ENCODE measurements at regions not wholly inside any gene's neighbourhood (a gene's known extent, or its start where the extent isn't known, plus 50 kb on each side); places are given as distances from the start of the nearest gene placed in this dataset.

DNA sequence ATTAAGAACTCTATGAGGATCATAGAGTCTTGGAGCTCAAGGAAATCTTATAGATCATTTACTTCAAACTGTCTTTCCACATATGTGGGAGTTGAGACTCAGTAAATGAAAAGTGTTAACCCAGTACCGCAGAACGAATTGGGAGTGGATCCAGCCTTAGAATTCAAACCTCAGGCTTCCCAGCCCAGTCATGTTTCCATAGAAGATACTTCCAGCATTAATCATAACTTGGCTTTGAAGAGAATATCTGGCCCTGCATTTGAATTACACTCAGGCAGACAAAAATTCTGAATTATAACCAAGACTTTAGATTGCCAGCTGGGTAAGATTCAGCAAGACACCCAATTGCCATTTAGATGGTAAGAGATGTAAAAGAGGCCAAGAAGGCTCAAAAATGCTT, 972.0 kb downstream of the TUSC7 start (continued):
- TF ChIP-seq TCF12 (IDR thresholded peaks at IDR 0.05) (peak; percentile 29; the same call in 1 of the 2 replicates), IRF3 (IDR thresholded peaks at IDR 0.05; ENCODE audit: low read depth, low read length) (no peak), FOXJ3 (CRISPR knock-in tag; IDR thresholded peaks at IDR 0.05) (no peak)

DNA sequence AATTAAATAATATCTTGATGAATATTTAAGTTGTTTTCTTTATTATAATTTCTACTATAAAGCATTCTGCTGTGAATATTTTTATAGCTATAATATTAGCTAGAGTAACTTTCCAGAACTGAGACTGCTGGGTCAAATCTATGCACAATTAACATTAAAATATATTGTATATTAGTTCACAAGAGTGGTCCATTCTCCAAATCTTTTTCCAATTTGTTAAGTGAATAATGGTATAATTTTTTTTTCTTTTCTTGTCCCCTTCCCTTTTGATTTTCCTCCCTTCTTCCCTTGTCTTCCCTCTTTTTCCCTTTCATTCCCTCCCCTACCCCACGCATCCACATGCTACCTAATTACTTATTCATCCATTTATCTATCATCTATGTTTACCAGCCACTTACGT, 977.5 kb downstream of the TUSC7 start:
- Histone ChIP-seq H3K27ac (ENCODE audit: low read depth in 2 of 2, low read length in 1 of 2) (no peak overlapping the region), H4K20me1 (ENCODE audit: insufficient read depth) (no peaks in the 10 kb centered on the region), H3K9me2 (no peaks in the 10 kb centered on the region), H3K4me2 (no peak overlapping the region), H3K9ac (no peak overlapping the region), H3K4me3 (ENCODE audit: low read depth in 2 of 2, low read length in 1 of 2) (no peak overlapping the region), H3F3A (replicated peaks; ENCODE audit: insufficient read depth) (peaks cover 2% of the 10 kb centered on the region), H3K4me1 (ENCODE audit: control insufficient read depth in 1 of 2, insufficient read depth in 2 of 2, low read depth in 1 of 2, low read length in 1 of 2) (peaks cover 0 to 3% of the 10 kb centered on the region in 2 experiments; a peak in 2 of 4 replicates), H3K9me3 (no peaks in the 10 kb centered on the region), H3K27me3 (ENCODE audit: insufficient read depth) (no peaks in the 10 kb centered on the region), H3K79me2 (ENCODE audit: insufficient read depth) (no peaks in the 10 kb centered on the region), H2AFZ (ENCODE audit: low read depth) (no peak overlapping the region), H3K36me3 (replicated peaks in 1 of 2; ENCODE audit: control insufficient read depth in 1 of 2, insufficient read depth in 2 of 2, low read length in 1 of 2) (no peaks in the 10 kb centered on the region)
- POLR2A ChIA-PET: no interaction called here
- TF ChIP-seq RFX5 (IDR thresholded peaks at IDR 0.05; ENCODE audit: low read length) (no peak), NFIC (IDR thresholded peaks at IDR 0.05; ENCODE audit: borderline replicate concordance) (no peak), TEAD4 (IDR thresholded peaks at IDR 0.05; ENCODE audit: borderline replicate concordance, insufficient read depth) (no peak), FOXJ3 (CRISPR knock-in tag; IDR thresholded peaks at IDR 0.05) (no peak), GABPA (IDR thresholded peaks at IDR 0.05; ENCODE audit: low read depth) (no peak), CHD2 (IDR thresholded peaks at IDR 0.05; ENCODE audit: low read length, partially characterized antibody) (no peak)
- CTCF ChIA-PET: interaction anchor here (0.7 kb wide), 1 partner anchor 29 kb away, joined by 3 read pairs; no protein-coding TSS in a partner anchor
- 80% methylated on average over 2 of the region's 2 CpGs for WGBS (ENCODE audit: low lambda C conversion rate)
- no peak for DNase-seq

DNA sequence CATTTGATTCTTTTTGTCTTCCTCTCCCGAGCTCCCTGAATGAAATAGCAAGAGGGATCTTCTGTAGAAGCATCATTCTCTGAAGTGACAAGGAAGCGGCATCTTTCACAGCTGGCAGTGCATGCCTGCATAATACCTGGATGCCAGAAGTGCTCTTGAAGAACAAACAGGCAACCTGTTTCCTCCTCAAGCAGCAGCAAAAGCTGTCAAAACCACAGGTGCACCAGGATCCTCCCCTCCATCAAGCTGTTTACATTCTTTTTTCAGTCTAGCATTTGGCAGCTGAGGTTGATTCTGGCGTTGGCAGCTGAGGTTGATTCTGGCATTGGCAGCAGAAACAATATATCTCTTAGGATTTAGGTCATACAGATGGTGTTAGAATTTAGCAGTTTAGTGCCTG, 979.0 kb downstream of the TUSC7 start:
- TF ChIP-seq RCOR1 (IDR thresholded peaks at IDR 0.05; ENCODE audit: low read length): no peak
- no peak for TF ChIP-seq POLR2AphosphoS5 (IDR thresholded peaks at IDR 0.05; ENCODE audit: low read depth, low read length)
- no peak for TF ChIP-seq ZBTB33 (IDR thresholded peaks at IDR 0.05; ENCODE audit: borderline replicate concordance, low read depth)
- no peak for TF ChIP-seq GABPA (IDR thresholded peaks at IDR 0.05; ENCODE audit: low read depth)
- no peak for TF ChIP-seq NFIC (IDR thresholded peaks at IDR 0.05; ENCODE audit: borderline replicate concordance)
- TF ChIP-seq CHD2 (IDR thresholded peaks at IDR 0.05; ENCODE audit: low read length, partially characterized antibody): no peak
- H3K36me3 ChIP-seq (replicated peaks in 1 of 2; ENCODE audit: control insufficient read depth in 1 of 2, insufficient read depth in 2 of 2, low read length in 1 of 2): no peaks in the 10 kb centered on the region
- H3F3A ChIP-seq (replicated peaks; ENCODE audit: insufficient read depth): peaks cover 8% of the 10 kb centered on the region
- H3K4me2 ChIP-seq: no peak overlapping the region
- 80% methylated on average over 3 of the region's 3 CpGs for WGBS (ENCODE audit: low lambda C conversion rate)
- no peak for DNase-seq
- ChIA-PET POLR2A (no interaction called here), CTCF (interaction anchor here (1.5 kb wide), 1 partner anchor 9 kb away, joined by 3 read pairs; no protein-coding TSS in a partner anchor)
- H3K4me1 ChIP-seq (ENCODE audit: control insufficient read depth in 1 of 2, insufficient read depth in 2 of 2, low read depth in 1 of 2, low read length in 1 of 2): peaks cover 3% of the 10 kb centered on the region in 2 experiments; a peak in 2 of 4 replicates
- no peak overlapping the region for H3K4me3 ChIP-seq (ENCODE audit: low read depth in 2 of 2, low read length in 1 of 2)
- H3K9me3 ChIP-seq: no peaks in the 10 kb centered on the region
- no peaks in the 10 kb centered on the region for H3K9me2 ChIP-seq
- no peak overlapping the region for H2AFZ ChIP-seq (ENCODE audit: low read depth)
- no peak overlapping the region for H3K27ac ChIP-seq (ENCODE audit: low read depth in 2 of 2, low read length in 1 of 2)
- H3K27me3 ChIP-seq (ENCODE audit: insufficient read depth): no peaks in the 10 kb centered on the region
- H3K79me2 ChIP-seq (ENCODE audit: insufficient read depth): no peaks in the 10 kb centered on the region
- H4K20me1 ChIP-seq (ENCODE audit: insufficient read depth): no peaks in the 10 kb centered on the region
- H3K9ac ChIP-seq: no peak overlapping the region
